Parathyroid adenoma (tissue), 2 donors: ENCODE measurements at regions not wholly inside any gene's neighbourhood (a gene's known extent, or its start where the extent isn't known, plus 50 kb on each side); places are given as distances from the start of the nearest gene placed in this dataset.

Experiments
- H2AFZ ChIP-seq: fragments of 300-600 bp; sonication (generic); one replicate; pipeline ENCODE4 v1.7.0; 2017; ENCODE audit warnings: antibody characterized with exemption, mild to moderate bottlenecking
- H3K27ac ChIP-seq: fragments of 300-600 bp; sonication (generic); one replicate; pipeline ENCODE4 v1.7.0; 2017
- H3K27me3 ChIP-seq: fragments of 300-600 bp; sonication (generic); one replicate; pipeline ENCODE4 v1.7.0; 2017; ENCODE audit warnings: low read length; ENCODE audit not compliant: control insufficient read depth, insufficient read depth
- H3K36me3 ChIP-seq: fragments of 300-600 bp; sonication (generic); one replicate; pipeline ENCODE4 v1.7.0; 2017; ENCODE audit warnings: low read length; ENCODE audit not compliant: control insufficient read depth, insufficient read depth
- H3K4me1 ChIP-seq: fragments of 300-600 bp; sonication (generic); one replicate; pipeline ENCODE4 v1.7.0; 2017; ENCODE audit warnings: control low read depth
- H3K4me2 ChIP-seq: fragments of 300-600 bp; sonication (generic); one replicate; pipeline ENCODE4 v1.7.0; 2017; ENCODE audit warnings: low read length
- H3K4me3 ChIP-seq: fragments of 300-600 bp; sonication (generic); one replicate; pipeline ENCODE4 v1.7.0; 2017; ENCODE audit warnings: low read depth, low read length
- H3K79me2 ChIP-seq: fragments of 300-600 bp; sonication (generic); one replicate; pipeline ENCODE4 v1.7.0; 2017; ENCODE audit warnings: control low read depth
- H3K9ac ChIP-seq: fragments of 300-600 bp; sonication (generic); one replicate; pipeline ENCODE4 v1.7.0; 2017; ENCODE audit warnings: mild to moderate bottlenecking
- H3K9me3 ChIP-seq: fragments of 300-600 bp; sonication (generic); one replicate; pipeline ENCODE4 v1.7.0; 2017; ENCODE audit warnings: low read length; ENCODE audit not compliant: control insufficient read depth
- TF ChIP-seq, protein P1 (sequence below): fragments of 300-600 bp; sonication (generic); IDR thresholded peaks from one replicate; pipeline ENCODE4 v1.7.0; 2017; ENCODE audit warnings: antibody characterized with exemption, mild to moderate bottlenecking
- donor health status: primary hyperparathyroidism.

DNA sequence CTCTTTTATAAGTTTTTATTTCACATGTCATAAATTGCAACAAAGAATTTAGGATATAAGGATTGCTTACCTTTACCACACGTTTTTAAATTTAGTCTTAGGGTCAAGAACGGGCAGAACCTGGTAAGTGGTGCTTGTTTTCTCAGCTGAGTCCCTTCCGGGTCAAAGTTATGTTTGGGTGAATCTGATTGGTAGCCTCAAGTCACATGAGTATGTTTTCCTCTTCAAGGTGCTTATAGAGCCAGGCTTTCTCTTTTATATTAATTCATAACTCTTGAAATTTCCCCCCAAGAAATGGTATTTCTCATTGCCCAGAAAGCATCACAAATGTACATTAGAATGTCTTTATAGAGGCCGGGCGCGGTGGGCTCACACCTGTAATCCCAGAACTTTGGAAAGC, 415.7 kb upstream of the ROBO2 start:
- Histone ChIP-seq H3K27ac (no peak overlapping the region), H3K4me1 (no peaks in the 10 kb centered on the region)
- TF ChIP-seq, protein P1, sequence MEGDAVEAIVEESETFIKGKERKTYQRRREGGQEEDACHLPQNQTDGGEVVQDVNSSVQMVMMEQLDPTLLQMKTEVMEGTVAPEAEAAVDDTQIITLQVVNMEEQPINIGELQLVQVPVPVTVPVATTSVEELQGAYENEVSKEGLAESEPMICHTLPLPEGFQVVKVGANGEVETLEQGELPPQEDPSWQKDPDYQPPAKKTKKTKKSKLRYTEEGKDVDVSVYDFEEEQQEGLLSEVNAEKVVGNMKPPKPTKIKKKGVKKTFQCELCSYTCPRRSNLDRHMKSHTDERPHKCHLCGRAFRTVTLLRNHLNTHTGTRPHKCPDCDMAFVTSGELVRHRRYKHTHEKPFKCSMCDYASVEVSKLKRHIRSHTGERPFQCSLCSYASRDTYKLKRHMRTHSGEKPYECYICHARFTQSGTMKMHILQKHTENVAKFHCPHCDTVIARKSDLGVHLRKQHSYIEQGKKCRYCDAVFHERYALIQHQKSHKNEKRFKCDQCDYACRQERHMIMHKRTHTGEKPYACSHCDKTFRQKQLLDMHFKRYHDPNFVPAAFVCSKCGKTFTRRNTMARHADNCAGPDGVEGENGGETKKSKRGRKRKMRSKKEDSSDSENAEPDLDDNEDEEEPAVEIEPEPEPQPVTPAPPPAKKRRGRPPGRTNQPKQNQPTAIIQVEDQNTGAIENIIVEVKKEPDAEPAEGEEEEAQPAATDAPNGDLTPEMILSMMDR = no peak

DNA sequence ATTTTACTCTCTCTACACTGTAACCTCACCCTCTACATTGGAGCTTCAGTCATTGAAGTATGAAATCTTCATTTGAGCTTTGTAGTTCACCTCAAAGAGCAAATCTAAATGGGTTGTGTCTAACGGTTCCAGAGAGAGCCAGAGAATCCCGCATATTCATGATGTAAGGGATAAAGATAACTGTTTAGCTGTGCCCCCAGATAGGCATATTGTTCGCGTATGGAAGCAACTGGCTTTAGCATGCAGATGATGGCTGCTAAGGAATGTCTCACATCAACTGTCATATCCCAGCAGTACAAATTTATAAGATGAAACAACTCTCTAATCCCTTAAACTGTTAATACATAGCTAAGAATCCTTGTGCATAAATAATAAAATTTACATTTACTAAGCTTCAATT, 412.7 kb upstream of the ROBO2 start:
- H3K36me3 ChIP-seq = no peaks in the 10 kb centered on the region
- H3K4me2 ChIP-seq = no peak overlapping the region
- H3K79me2 ChIP-seq = no peaks in the 10 kb centered on the region
- H3K9ac ChIP-seq = no peak overlapping the region
- H3K27me3 ChIP-seq = no peaks in the 10 kb centered on the region
- TF ChIP-seq, protein P1 = no peak
- no peak overlapping the region for H3K4me3 ChIP-seq
- no peaks in the 10 kb centered on the region for H3K4me1 ChIP-seq
- no peak overlapping the region for H2AFZ ChIP-seq
- no peak overlapping the region for H3K27ac ChIP-seq
- H3K9me3 ChIP-seq = no peaks in the 10 kb centered on the region

More for the DNA sequence above, 415.7 kb upstream of the ROBO2 start:
- Histone ChIP-seq H3K4me2 (no peak overlapping the region), H3K9me3 (no peaks in the 10 kb centered on the region), H3K79me2 (no peaks in the 10 kb centered on the region), H2AFZ (no peak overlapping the region), H3K4me3 (no peak overlapping the region), H3K27me3 (no peaks in the 10 kb centered on the region), H3K9ac (no peak overlapping the region), H3K36me3 (no peaks in the 10 kb centered on the region)

DNA sequence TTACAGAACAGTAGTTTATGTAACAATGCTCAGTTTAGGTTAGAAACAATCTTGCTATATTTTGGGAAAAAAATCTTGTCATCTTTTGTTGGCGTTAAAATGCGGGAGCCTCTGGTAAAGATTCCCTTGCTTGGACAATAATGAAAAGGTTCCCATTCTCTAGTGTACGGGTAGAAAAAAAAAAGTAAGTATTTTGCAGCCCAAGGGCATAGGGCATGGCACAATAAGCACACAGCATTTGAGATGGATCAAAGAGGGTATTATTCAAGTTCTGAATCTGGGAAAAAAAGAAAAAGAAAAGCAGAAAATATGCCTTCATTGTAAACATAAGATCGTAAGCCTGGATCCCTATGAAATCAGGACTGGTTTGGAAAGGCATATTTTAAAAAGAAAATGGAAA, 408.6 kb upstream of the ROBO2 start:
- no peaks in the 10 kb centered on the region for H3K4me1 ChIP-seq
- H3K27ac ChIP-seq = no peak overlapping the region
- no peaks in the 10 kb centered on the region for H3K36me3 ChIP-seq
- H3K9me3 ChIP-seq = no peaks in the 10 kb centered on the region
- no peaks in the 10 kb centered on the region for H3K79me2 ChIP-seq
- no peak overlapping the region for H3K4me3 ChIP-seq
- no peak overlapping the region for H2AFZ ChIP-seq
- no peak overlapping the region for H3K4me2 ChIP-seq
- H3K9ac ChIP-seq = no peak overlapping the region
- TF ChIP-seq, protein P1 = no peak
- H3K27me3 ChIP-seq = no peaks in the 10 kb centered on the region

DNA sequence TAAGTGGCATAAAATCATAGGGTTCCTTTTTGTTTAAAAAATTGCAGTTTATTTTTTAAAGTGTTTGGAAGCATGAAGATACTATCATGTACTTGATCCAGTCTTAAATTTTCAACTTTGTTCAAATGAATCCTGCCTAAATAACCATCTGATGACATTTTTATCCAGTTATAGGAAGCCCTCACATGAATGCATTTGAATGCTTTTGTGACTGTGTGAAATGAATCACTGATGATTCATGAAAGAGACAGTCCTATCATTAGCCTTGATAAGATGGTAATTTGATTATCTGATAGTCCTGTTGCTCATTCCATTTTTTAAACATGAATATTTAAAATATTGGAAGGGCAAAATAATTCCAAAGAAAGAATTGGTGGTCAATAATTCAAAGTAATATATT, 401.9 kb upstream of the ROBO2 start:
- no peaks in the 10 kb centered on the region for H3K79me2 ChIP-seq

More for the DNA sequence above, 401.9 kb upstream of the ROBO2 start:
- no peak overlapping the region for H3K4me3 ChIP-seq
- no peak overlapping the region for H3K4me2 ChIP-seq
- H3K27me3 ChIP-seq = no peaks in the 10 kb centered on the region
- H3K27ac ChIP-seq = no peak overlapping the region
- TF ChIP-seq, protein P1 = no peak
- no peak overlapping the region for H3K9ac ChIP-seq
- H3K9me3 ChIP-seq = no peaks in the 10 kb centered on the region
- H3K36me3 ChIP-seq = no peaks in the 10 kb centered on the region
- no peak overlapping the region for H2AFZ ChIP-seq
- no peaks in the 10 kb centered on the region for H3K4me1 ChIP-seq
